BE2C (cell line): ENCODE measurements at regions not wholly inside any gene's neighbourhood (a gene's known extent, or its start where the extent isn't known, plus 50 kb on each side); places are given as distances from the start of the nearest gene placed in this dataset.

ENCODE experiments used
- DNase-seq: peaks from one replicate; pipeline ENCODE4 v3.0.0-alpha.2; 2020
- H3K27me3 ChIP-seq: fragments of 250-450 bp; sonication (Bioruptor Pico); 2 replicates; pipeline ENCODE4 v1.5.1; 2020; ENCODE audit warnings: mild to moderate bottlenecking
- H3K36me3 ChIP-seq: fragments of 250-450 bp; sonication (Bioruptor Pico); 2 replicates; pipeline ENCODE4 v1.5.1; 2020; ENCODE audit warnings: mild to moderate bottlenecking
- H3K4me1 ChIP-seq: fragments of 250-450 bp; sonication (Bioruptor Pico); 2 replicates; pipeline ENCODE4 v1.5.1; 2020
- H3K4me3 ChIP-seq: 2 replicates; pipeline ENCODE4 v1.5.1; 2011; ENCODE audit warnings: low read depth, low read length
- H3K9me3 ChIP-seq: fragments of 250-450 bp; sonication (Bioruptor Pico); 2 replicates; pipeline ENCODE4 v1.5.1; 2020
- TF ChIP-seq, protein P1 (sequence below): IDR thresholded peaks from 2 replicates; pipeline ENCODE4 v1.5.1; 2012; ENCODE audit warnings: mild to moderate bottlenecking, low read depth, low read length

DNA sequence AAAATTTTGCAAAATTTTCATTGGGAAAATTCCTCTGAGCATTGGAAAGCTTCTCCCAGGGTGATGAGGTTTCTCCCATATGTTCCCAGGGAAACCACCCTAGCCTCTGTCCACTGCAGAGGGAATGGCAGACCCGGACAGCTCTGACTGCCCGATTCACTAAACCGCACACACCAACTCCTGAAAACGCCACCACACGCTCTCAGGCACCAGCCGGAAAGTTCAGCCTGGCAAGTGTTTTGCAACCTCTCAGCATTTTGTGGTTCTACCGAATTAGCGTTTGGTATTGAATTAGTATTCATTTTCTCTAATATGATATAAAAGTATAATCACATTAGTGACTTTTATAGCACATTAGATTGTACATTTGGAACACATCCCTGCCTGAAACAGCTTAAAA lies 213.4 kb downstream of the PHETA1 start:
- no peaks in the 10 kb centered on the region for H3K9me3 ChIP-seq
- H3K4me1 ChIP-seq: no peaks in the 10 kb centered on the region
- no peaks in the 10 kb centered on the region for H3K27me3 ChIP-seq
- no peak overlapping the region for H3K4me3 ChIP-seq
- no peak for DNase-seq
- no peaks in the 10 kb centered on the region for H3K36me3 ChIP-seq
- TF ChIP-seq, protein P1, sequence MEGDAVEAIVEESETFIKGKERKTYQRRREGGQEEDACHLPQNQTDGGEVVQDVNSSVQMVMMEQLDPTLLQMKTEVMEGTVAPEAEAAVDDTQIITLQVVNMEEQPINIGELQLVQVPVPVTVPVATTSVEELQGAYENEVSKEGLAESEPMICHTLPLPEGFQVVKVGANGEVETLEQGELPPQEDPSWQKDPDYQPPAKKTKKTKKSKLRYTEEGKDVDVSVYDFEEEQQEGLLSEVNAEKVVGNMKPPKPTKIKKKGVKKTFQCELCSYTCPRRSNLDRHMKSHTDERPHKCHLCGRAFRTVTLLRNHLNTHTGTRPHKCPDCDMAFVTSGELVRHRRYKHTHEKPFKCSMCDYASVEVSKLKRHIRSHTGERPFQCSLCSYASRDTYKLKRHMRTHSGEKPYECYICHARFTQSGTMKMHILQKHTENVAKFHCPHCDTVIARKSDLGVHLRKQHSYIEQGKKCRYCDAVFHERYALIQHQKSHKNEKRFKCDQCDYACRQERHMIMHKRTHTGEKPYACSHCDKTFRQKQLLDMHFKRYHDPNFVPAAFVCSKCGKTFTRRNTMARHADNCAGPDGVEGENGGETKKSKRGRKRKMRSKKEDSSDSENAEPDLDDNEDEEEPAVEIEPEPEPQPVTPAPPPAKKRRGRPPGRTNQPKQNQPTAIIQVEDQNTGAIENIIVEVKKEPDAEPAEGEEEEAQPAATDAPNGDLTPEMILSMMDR: no peak

DNA sequence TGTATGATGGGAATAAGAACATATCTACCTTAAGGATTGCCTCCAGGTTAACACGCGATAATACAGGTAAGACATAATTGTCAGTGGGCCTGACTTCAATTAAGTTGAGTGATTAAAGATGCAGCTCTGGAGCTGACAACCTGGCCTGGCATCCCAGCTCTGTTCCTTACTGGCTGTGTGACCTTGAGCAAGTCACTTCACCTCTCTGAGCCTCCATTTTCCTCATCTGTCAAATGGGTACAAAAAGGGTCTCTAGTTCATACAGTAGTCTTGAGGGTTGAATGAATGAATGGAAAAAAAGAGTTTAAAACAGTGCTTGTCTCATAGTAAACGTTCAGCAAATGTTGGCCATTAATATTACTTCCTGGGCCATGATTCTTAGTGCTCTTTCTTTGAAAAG lies 213.9 kb downstream of the PHETA1 start:
- Histone ChIP-seq H3K27me3 (no peaks in the 10 kb centered on the region), H3K36me3 (no peaks in the 10 kb centered on the region), H3K4me1 (no peaks in the 10 kb centered on the region), H3K9me3 (no peaks in the 10 kb centered on the region), H3K4me3 (no peak overlapping the region)
- no peak for DNase-seq
- TF ChIP-seq, protein P1: no peak

DNA sequence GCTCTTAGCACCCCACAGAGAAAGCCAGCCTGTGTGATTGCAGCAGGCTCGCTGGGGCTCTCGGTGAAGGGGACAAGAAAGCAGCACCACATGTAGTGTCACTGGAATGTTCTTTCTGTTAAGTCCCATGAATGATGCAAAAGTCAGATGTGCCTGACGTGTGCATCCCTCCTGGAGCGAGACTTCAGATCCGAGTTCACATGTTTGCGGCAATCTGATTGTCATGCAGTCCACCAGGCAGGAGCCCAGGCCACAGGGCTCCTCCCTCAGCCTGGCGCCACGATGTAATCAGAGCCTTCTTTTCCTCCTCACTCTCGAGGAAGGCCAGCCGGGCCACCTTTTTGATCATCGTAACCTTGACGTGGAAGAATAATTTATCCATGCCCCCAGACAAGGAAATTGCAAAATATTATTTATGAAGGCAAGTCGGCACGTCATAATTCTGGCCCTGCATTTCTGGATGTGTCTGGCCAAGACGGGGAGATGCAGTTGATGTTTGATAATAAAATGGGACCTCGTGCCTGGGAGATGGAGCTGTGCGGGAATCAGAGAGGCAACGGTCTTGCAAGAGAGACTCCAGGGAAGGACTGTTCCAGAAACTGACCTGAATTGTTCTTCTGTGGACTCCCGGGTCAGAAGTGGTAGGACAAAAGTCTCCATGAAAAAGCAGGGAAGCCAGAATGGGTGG lies 214.6 kb downstream of the PHETA1 start:
- no peaks in the 10 kb centered on the region for H3K27me3 ChIP-seq
- peak; percentile 32 for DNase-seq
- no peaks in the 10 kb centered on the region for H3K4me1 ChIP-seq
- TF ChIP-seq, protein P1: no peak
- no peak overlapping the region for H3K4me3 ChIP-seq
- no peaks in the 10 kb centered on the region for H3K36me3 ChIP-seq
- no peaks in the 10 kb centered on the region for H3K9me3 ChIP-seq

DNA sequence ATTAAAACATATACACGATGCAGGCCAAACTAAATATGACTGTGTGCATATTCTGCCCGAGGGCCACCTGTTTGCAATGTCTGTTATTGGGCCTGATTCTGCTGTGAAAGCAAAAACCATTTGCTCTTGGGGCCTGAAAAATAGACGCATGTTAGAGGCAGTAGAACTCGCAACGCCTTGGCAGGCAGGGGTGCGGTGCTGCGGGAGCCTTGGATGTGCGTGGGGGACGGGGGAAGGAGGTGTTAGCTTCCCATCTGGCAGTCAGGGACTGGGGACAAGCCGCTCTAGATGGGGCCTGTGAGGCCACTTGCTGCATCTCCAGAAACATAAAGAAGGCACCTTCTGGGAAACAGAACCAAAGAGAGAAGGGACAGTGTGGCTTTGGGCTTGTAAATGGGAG lies 216.3 kb downstream of the PHETA1 start:
- H3K36me3 ChIP-seq: no peaks in the 10 kb centered on the region
- no peaks in the 10 kb centered on the region for H3K9me3 ChIP-seq
- no peaks in the 10 kb centered on the region for H3K4me1 ChIP-seq
- no peaks in the 10 kb centered on the region for H3K27me3 ChIP-seq
- DNase-seq: no peak
- H3K4me3 ChIP-seq: no peak overlapping the region
- TF ChIP-seq, protein P1: no peak

DNA sequence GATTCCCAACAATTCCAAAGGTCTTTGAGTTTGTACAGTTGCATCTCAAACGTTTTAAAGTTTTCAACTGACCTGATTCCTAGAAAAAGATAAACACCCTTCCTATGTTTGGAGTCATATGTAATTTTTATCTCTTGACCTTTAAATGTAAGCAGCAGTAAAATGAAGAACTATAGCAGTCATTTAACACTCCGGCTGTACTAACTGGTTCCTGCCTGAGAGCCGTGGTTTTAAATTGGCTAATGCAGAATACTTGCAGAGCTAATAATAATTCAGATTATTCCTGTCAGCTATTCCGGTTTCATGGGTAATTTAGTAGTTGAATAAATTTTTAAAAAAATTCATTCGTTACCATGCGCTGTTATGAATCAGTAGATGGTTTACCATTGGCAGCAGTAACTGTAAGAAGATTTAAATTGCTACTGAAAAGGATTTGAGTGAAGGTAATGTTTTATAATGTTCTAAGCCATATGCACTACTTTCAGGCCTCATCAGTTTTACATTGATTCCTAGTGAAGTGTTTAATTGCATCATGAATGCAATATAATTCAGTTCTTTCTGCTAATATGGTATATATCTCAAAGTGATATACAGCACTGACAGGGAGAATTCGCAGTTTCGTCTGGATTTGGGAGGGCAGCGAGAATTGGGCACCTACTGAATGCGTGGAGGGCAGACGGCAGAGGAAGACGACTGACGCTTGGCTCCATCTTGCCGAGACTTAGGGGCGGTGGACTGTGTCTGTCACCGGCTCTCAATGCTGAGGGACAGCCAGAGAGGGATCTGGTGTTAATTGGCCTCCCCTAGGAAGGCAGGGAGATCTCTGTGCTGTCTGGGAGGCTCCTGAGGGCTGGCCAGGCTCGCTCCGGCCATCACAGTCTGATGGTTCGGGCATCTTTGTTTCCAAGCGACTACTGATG lies 217.7 kb downstream of the PHETA1 start:
- Histone ChIP-seq H3K4me3 (no peak overlapping the region), H3K4me1 (no peaks in the 10 kb centered on the region), H3K27me3 (no peaks in the 10 kb centered on the region), H3K36me3 (no peaks in the 10 kb centered on the region), H3K9me3 (no peaks in the 10 kb centered on the region)
- TF ChIP-seq, protein P1: no peak
- DNase-seq: no peak

DNA sequence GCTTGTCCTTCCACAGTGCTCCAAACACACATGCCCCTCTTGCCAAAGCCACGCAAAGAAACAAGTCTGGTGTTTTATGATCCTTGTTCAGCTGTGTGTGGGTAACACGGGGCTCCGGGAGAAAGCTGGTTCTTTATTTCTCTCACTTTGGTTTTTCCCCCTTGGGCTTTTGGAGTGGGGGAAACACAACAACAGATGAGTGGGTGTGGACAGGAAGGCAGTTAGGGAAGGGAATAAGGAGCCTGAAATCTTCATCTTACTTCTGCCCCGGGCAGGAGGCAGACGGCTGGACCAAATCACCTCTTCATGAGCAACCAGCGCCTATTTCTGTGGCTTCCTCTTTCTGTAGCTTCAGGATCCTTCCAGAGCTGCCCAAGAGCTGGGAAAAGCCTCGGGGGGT lies 218.5 kb downstream of the PHETA1 start:
- no peak for DNase-seq
- no peaks in the 10 kb centered on the region for H3K36me3 ChIP-seq
- H3K27me3 ChIP-seq: no peaks in the 10 kb centered on the region
- H3K4me3 ChIP-seq: no peak overlapping the region
- no peaks in the 10 kb centered on the region for H3K9me3 ChIP-seq
- TF ChIP-seq, protein P1: no peak
- no peaks in the 10 kb centered on the region for H3K4me1 ChIP-seq
